Heart left ventricle (tissue), 13 donors: ENCODE measurements at regions not wholly inside any gene's neighbourhood (a gene's known extent, or its start where the extent isn't known, plus 50 kb on each side); places are given as distances from the start of the nearest gene placed in this dataset.

Experiments
- POLR2A ChIP-seq, 2 donors: fragments of 450-650 bp; IDR thresholded peaks; one replicate each; pipeline ENCODE4 v1.6.1; 2017; ENCODE audit warnings: antibody characterized with exemption in 2 of 2, mild to moderate bottlenecking in 2 of 2, moderate library complexity in 2 of 2
- TF ChIP-seq, protein P1 (sequence below), 12 donors: fragments of 200-600 bp; sonication (generic) in 4 of 12; IDR thresholded peaks; one replicate each; pipeline versions ENCODE4 v1.5.0 to v1.8.0; 2018 to 2022; ENCODE audit warnings: antibody characterized with exemption in 12 of 12, mild to moderate bottlenecking in 5 of 12
- donor health status: ischemic (EF 13 %, LVEDD 7.1; RV severe dilation, severe dysfunction).
- donor health status: DM: no; HTN: yes; CAD: no.
- donor health status: DM: no; HTN: no; CAD: no.
- donor health status: ischemic (EF 25% LVEDD 6.9; RV normal size, moderate dysfunction).
- donor health status: ischemic (EF 25% LVEDD 5.7; RV mildly dilated, moderate dysfunction).
- donor health status: ischemic (EF 35%, LVEDD 5.7; RV mildly dilated, moderate dysfunction).
- donor health status: nonischemic (EF 11% LVEDD 7.7; RV severe dilation, severe dysfunction).
- donor health status: DM: yes; HTN: yes; CAD: no.
- donor health status: PGD.
- donor health status: ischemic (EF 29% LVEDD 5.4; RV normal size, mild dysfunction).
- donor health status: nonischemic (EF 23%, LVEDD 6.1; RV moderate dilation, normal function).

DNA sequence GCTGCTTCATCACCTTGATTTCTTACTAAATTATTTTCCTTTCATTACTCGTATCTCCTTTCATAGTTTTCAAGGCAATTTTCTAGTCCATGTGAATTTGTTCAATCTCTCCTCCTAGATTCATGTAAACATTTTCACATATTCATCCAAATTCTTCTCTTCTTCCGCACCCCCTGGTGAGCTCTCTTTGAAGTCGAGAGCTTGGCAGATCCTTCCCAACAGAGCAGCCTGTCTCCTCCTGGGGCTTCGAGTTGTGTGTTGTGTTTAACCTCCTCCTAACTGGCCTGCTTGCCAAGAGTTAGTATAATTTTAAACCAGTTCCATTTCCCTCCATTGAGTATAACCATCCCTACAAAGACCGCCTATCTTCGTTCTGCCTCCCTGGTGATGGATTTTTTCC lies 272.4 kb upstream of the CELF2 start:
- TF ChIP-seq, protein P1, sequence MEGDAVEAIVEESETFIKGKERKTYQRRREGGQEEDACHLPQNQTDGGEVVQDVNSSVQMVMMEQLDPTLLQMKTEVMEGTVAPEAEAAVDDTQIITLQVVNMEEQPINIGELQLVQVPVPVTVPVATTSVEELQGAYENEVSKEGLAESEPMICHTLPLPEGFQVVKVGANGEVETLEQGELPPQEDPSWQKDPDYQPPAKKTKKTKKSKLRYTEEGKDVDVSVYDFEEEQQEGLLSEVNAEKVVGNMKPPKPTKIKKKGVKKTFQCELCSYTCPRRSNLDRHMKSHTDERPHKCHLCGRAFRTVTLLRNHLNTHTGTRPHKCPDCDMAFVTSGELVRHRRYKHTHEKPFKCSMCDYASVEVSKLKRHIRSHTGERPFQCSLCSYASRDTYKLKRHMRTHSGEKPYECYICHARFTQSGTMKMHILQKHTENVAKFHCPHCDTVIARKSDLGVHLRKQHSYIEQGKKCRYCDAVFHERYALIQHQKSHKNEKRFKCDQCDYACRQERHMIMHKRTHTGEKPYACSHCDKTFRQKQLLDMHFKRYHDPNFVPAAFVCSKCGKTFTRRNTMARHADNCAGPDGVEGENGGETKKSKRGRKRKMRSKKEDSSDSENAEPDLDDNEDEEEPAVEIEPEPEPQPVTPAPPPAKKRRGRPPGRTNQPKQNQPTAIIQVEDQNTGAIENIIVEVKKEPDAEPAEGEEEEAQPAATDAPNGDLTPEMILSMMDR (IDR thresholded peaks at IDR 0.05): no peak
- no peak for TF ChIP-seq POLR2A (IDR thresholded peaks at IDR 0.05)
